ENCODE measurements at regions not wholly inside any gene's neighbourhood (a gene's known extent, or its start where the extent isn't known, plus 50 kb on each side); places are given as distances from the start of the nearest gene placed in this dataset.
"Not testable (repeated sequence)": the region's sequence is repeated elsewhere in the genome, so short reads cannot be mapped to it uniquely, and the experiment has no call there.

- H3K4me3 ChIP-seq (ENCODE audit: low read length): no peak overlapping the region
- H3K4me1 ChIP-seq (ENCODE audit: control insufficient read depth, insufficient read depth, low read length): no peaks in the 10 kb centered on the region
- H3K36me3 ChIP-seq (ENCODE audit: control insufficient read depth, insufficient read depth, low read length): no peaks in the 10 kb centered on the region
- no peak for DNase-seq
- H3K27me3 ChIP-seq (ENCODE audit: control insufficient read depth, insufficient read depth, low read length): no peaks in the 10 kb centered on the region
- H3K9me3 ChIP-seq (ENCODE audit: control insufficient read depth, low read depth, low read length): no peaks in the 10 kb centered on the region
- WGBS (ENCODE audit: insufficient coverage, low lambda C conversion rate): no CpG with 5 or more reads among the region's 2 CpGs
- H3K27ac ChIP-seq (ENCODE audit: low read length): no peak overlapping the region
Measured at GRCh38 chr3:147299656-147300055, 106.7 kb downstream of the ZIC4 start.

- Histone ChIP-seq H3K4me3 (ENCODE audit: low read length) (no peak overlapping the region), H3K27me3 (ENCODE audit: control insufficient read depth, insufficient read depth, low read length) (no peaks in the 10 kb centered on the region), H3K9me3 (ENCODE audit: control insufficient read depth, low read depth, low read length) (no peaks in the 10 kb centered on the region), H3K27ac (ENCODE audit: low read length) (no peak overlapping the region), H3K36me3 (ENCODE audit: control insufficient read depth, insufficient read depth, low read length) (no peaks in the 10 kb centered on the region), H3K4me1 (ENCODE audit: control insufficient read depth, insufficient read depth, low read length) (no peaks in the 10 kb centered on the region)
- no CpG with 5 or more reads among the region's 4 CpGs for WGBS (ENCODE audit: insufficient coverage, low lambda C conversion rate)
- peak; percentile 23 to 52 for DNase-seq
Measured at GRCh38 chr3:147298511-147298982, 107.8 kb downstream of the ZIC4 start.

DNA sequence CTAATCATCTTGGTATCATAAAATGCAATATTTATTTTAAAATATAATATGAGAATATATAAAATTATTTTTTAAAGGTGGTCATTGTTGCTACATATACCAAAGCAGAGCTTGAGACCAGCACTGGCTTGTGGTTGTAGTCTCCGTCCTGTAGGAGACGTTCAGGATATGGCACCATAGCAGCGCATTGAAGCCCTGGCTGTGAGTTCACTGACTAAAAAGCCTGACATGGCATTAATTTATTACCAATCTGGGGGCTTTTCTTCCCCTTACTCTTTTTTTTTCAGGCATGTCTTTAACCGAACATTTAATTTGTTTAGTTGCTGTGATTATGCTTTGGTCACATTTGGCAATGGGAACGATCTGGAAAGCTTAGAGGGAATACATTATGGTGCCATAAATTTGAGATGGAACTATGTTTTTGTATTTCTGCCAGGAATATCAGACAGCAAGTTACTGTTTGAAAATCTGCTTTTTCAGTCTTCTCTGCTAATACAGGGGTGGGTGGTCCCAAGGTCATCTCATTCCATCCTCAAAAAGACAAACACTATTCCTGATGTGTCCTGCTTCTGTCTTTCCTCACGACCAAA lies 108.5 kb downstream of the ZIC4 start:
- WGBS (ENCODE audit: insufficient coverage, low lambda C conversion rate): 80% methylated on average over 1 of the region's 6 CpGs
- no peak overlapping the region for H3K27ac ChIP-seq (ENCODE audit: low read length)
- H3K27me3 ChIP-seq (ENCODE audit: control insufficient read depth, insufficient read depth, low read length): no peaks in the 10 kb centered on the region
- H3K9me3 ChIP-seq (ENCODE audit: control insufficient read depth, low read depth, low read length): no peaks in the 10 kb centered on the region
- no peaks in the 10 kb centered on the region for H3K4me1 ChIP-seq (ENCODE audit: control insufficient read depth, insufficient read depth, low read length)
- no peak for DNase-seq
- no peak overlapping the region for H3K4me3 ChIP-seq (ENCODE audit: low read length)
- no peaks in the 10 kb centered on the region for H3K36me3 ChIP-seq (ENCODE audit: control insufficient read depth, insufficient read depth, low read length)

- not testable (repeated sequence) for H3K36me3 ChIP-seq (ENCODE audit: control insufficient read depth, insufficient read depth, low read length); H3K9me3 ChIP-seq (ENCODE audit: control insufficient read depth, low read depth, low read length); H3K27me3 ChIP-seq (ENCODE audit: control insufficient read depth, insufficient read depth, low read length); DNase-seq; H3K27ac ChIP-seq (ENCODE audit: low read length); H3K4me3 ChIP-seq (ENCODE audit: low read length); H3K4me1 ChIP-seq (ENCODE audit: control insufficient read depth, insufficient read depth, low read length)
- no CpG with 5 or more reads among the region's 4 CpGs for WGBS (ENCODE audit: insufficient coverage, low lambda C conversion rate)
Measured at GRCh38 chr3:147287370-147287769, 119.0 kb downstream of the ZIC4 start.

- DNase-seq: no peak
- no peaks in the 10 kb centered on the region for H3K9me3 ChIP-seq (ENCODE audit: control insufficient read depth, low read depth, low read length)
- no peaks in the 10 kb centered on the region for H3K4me1 ChIP-seq (ENCODE audit: control insufficient read depth, insufficient read depth, low read length)
Measured at GRCh38 chr3:147269907-147270306, 136.4 kb downstream of the ZIC4 start.

GRCh38 chr3:147267434-147267833 lies 138.9 kb downstream of the ZIC4 start:
- 83% methylated on average over 1 of the region's 3 CpGs for WGBS (ENCODE audit: insufficient coverage, low lambda C conversion rate)
- Histone ChIP-seq H3K27me3 (ENCODE audit: control insufficient read depth, insufficient read depth, low read length) (no peaks in the 10 kb centered on the region), H3K27ac (ENCODE audit: low read length) (no peak overlapping the region), H3K4me1 (ENCODE audit: control insufficient read depth, insufficient read depth, low read length) (no peaks in the 10 kb centered on the region), H3K9me3 (ENCODE audit: control insufficient read depth, low read depth, low read length) (no peaks in the 10 kb centered on the region), H3K36me3 (ENCODE audit: control insufficient read depth, insufficient read depth, low read length) (no peaks in the 10 kb centered on the region), H3K4me3 (ENCODE audit: low read length) (no peak overlapping the region)
- DNase-seq: no peak

More at GRCh38 chr3:147269907-147270306, 136.4 kb downstream of the ZIC4 start:
- H3K36me3 ChIP-seq (ENCODE audit: control insufficient read depth, insufficient read depth, low read length): no peaks in the 10 kb centered on the region
- H3K27ac ChIP-seq (ENCODE audit: low read length): no peak overlapping the region
- no peaks in the 10 kb centered on the region for H3K27me3 ChIP-seq (ENCODE audit: control insufficient read depth, insufficient read depth, low read length)
- H3K4me3 ChIP-seq (ENCODE audit: low read length): no peak overlapping the region
- WGBS (ENCODE audit: insufficient coverage, low lambda C conversion rate): no CpG with 5 or more reads among the region's 4 CpGs

GRCh38 chr3:147257944-147258343 lies 148.4 kb downstream of the ZIC4 start:
- no peak overlapping the region for H3K27ac ChIP-seq (ENCODE audit: low read length)
- no peaks in the 10 kb centered on the region for H3K9me3 ChIP-seq (ENCODE audit: control insufficient read depth, low read depth, low read length)
- DNase-seq: no peak
- H3K4me1 ChIP-seq (ENCODE audit: control insufficient read depth, insufficient read depth, low read length): no peaks in the 10 kb centered on the region
- no peaks in the 10 kb centered on the region for H3K36me3 ChIP-seq (ENCODE audit: control insufficient read depth, insufficient read depth, low read length)
- no peak overlapping the region for H3K4me3 ChIP-seq (ENCODE audit: low read length)
- WGBS (ENCODE audit: insufficient coverage, low lambda C conversion rate): no CpG with 5 or more reads among the region's 2 CpGs
- no peaks in the 10 kb centered on the region for H3K27me3 ChIP-seq (ENCODE audit: control insufficient read depth, insufficient read depth, low read length)

DNA sequence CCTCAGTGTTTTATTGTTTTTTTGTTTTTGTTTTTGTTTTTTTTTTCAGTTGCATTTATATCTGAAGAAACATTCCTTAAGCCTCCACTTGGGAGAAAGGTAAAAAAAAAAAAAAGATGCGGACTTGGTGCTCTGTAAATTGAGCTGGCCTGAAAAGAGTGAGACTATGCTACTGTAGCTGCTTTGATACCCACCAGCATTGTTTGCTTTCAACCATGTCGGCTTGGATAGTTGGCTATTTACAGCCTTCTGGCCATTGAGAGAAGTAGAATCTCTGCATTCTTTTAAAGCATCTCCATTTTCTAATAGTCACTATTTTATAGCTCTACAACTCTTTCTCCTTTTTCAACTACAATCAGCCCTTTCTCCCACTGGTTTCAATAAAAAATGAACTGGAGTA lies 149.6 kb downstream of the ZIC4 start:
- Histone ChIP-seq H3K27me3 (ENCODE audit: control insufficient read depth, insufficient read depth, low read length) (no peaks in the 10 kb centered on the region), H3K36me3 (ENCODE audit: control insufficient read depth, insufficient read depth, low read length) (no peaks in the 10 kb centered on the region), H3K9me3 (ENCODE audit: control insufficient read depth, low read depth, low read length) (no peaks in the 10 kb centered on the region), H3K4me1 (ENCODE audit: control insufficient read depth, insufficient read depth, low read length) (no peaks in the 10 kb centered on the region), H3K4me3 (ENCODE audit: low read length) (no peak overlapping the region), H3K27ac (ENCODE audit: low read length) (no peak overlapping the region)
- WGBS (ENCODE audit: insufficient coverage, low lambda C conversion rate): no CpG with 5 or more reads among the region's 2 CpGs
- no peak for DNase-seq

DNA sequence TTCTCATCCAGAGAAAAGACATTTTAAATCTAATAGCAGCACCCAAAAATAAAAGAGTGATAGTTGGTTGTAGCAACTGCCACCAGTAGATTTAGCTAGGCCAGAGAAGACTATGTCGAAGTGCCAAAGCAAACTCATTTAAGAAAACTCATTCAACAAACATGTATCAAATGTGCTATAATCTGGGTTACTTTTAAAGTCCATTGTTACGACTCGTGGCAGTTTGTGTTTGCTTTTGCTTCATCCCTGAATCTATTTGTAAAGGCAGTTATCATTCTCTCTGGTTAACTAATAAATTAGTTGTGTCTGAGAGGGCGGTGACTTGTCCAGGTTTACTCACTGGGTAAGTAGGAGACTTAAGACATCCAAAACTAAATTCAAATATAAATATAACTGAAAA lies 159.4 kb downstream of the ZIC4 start:
- 64% methylated on average over 2 of the region's 4 CpGs for WGBS (ENCODE audit: insufficient coverage, low lambda C conversion rate)
- Histone ChIP-seq H3K4me3 (ENCODE audit: low read length) (no peak overlapping the region), H3K4me1 (ENCODE audit: control insufficient read depth, insufficient read depth, low read length) (no peaks in the 10 kb centered on the region), H3K27me3 (ENCODE audit: control insufficient read depth, insufficient read depth, low read length) (no peaks in the 10 kb centered on the region), H3K36me3 (ENCODE audit: control insufficient read depth, insufficient read depth, low read length) (no peaks in the 10 kb centered on the region), H3K9me3 (ENCODE audit: control insufficient read depth, low read depth, low read length) (no peaks in the 10 kb centered on the region), H3K27ac (ENCODE audit: low read length) (no peak overlapping the region)
- DNase-seq: no peak

DNA sequence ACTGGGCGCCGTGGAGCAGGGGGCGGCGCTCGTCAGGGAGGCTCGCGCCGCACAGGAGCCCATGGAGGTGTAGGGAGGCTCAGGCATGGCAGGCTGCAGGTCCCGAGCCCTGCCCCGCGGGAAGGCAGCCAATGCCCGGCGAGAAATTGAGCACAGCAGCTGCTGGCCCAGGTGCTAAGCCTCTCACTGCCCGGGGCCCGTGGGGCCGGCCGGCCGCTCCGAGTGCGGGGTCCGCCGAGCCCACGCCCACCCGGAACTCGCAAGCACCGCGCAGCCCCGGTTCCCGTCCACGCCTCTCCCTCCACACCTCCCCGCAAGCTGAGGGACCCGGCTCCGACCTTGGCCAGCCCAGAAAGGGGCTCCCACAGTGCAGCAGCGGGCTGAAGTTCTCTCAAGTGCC lies 160.7 kb downstream of the ZIC4 start:
- WGBS (ENCODE audit: insufficient coverage, low lambda C conversion rate): no CpG with 5 or more reads among the region's 34 CpGs
- not testable (repeated sequence) for H3K4me3 ChIP-seq (ENCODE audit: low read length); DNase-seq; H3K4me1 ChIP-seq (ENCODE audit: control insufficient read depth, insufficient read depth, low read length); H3K9me3 ChIP-seq (ENCODE audit: control insufficient read depth, low read depth, low read length); H3K36me3 ChIP-seq (ENCODE audit: control insufficient read depth, insufficient read depth, low read length); H3K27ac ChIP-seq (ENCODE audit: low read length); H3K27me3 ChIP-seq (ENCODE audit: control insufficient read depth, insufficient read depth, low read length)

GRCh38 chr3:147245022-147245421 lies 161.3 kb downstream of the ZIC4 start:
- H3K27ac ChIP-seq (ENCODE audit: low read length); H3K4me3 ChIP-seq (ENCODE audit: low read length); H3K4me1 ChIP-seq (ENCODE audit: control insufficient read depth, insufficient read depth, low read length); H3K36me3 ChIP-seq (ENCODE audit: control insufficient read depth, insufficient read depth, low read length); DNase-seq; H3K9me3 ChIP-seq (ENCODE audit: control insufficient read depth, low read depth, low read length); H3K27me3 ChIP-seq (ENCODE audit: control insufficient read depth, insufficient read depth, low read length): not testable (repeated sequence)
- no CpG with 5 or more reads among the region's 10 CpGs for WGBS (ENCODE audit: insufficient coverage, low lambda C conversion rate)
